ENCODE measurements at regions not wholly inside any gene's neighbourhood (a gene's known extent, or its start where the extent isn't known, plus 50 kb on each side); places are given as distances from the start of the nearest gene placed in this dataset.
"Not testable (repeated sequence)": the region's sequence is repeated elsewhere in the genome, so short reads cannot be mapped to it uniquely, and the experiment has no call there.

DNA sequence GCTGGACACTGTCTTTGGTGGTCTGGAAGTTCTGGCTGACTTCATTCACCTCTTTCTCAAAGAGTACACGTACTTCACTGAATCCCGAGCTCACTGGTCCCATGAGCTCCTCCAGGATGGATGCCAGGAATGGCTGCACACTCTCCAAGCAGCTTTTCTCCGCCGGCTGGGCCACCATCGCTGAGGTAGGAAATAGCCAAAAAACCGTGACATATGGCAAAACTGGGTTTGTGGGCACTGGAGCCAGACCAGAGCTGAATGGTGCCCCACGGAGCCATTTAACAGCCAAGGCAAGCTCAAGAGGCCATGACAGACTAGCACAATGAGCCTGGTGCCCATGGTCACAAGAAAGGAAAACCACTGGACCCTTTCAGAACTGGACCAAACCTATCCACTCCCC lies 64.0 kb upstream of the EDEM3 start (continued):
- no peak for TF ChIP-seq E2F6 (IDR thresholded peaks at IDR 0.05)

- H3K56ac ChIP-seq (replicated peaks; ENCODE audit: insufficient read length, low read depth, low read length); H3K4me2 ChIP-seq (ENCODE audit: insufficient read depth in 1 of 2, low read depth in 2 of 2, low read length in 2 of 2); H4K91ac ChIP-seq (replicated peaks; ENCODE audit: insufficient read length, low read length); H4K5ac ChIP-seq (ENCODE audit: insufficient read length, low read depth, low read length); H3K9ac ChIP-seq (replicated peaks in 1 of 4; ENCODE audit: extremely low read depth in 1 of 4, low read depth in 3 of 4, low read length in 3 of 4); FAIRE-seq; H4K20me1 ChIP-seq (replicated peaks in 1 of 2; ENCODE audit: control insufficient read depth in 1 of 2, insufficient read depth in 2 of 2, low read length in 2 of 2); POLR2A ChIA-PET (ENCODE audit: partially characterized antibody); H3K79me2 ChIP-seq (ENCODE audit: control insufficient read depth in 1 of 2, insufficient read depth in 2 of 2, low read length in 2 of 2); H3K4me3 ChIP-seq (ENCODE audit: extremely low read depth in 1 of 4, insufficient read depth in 2 of 4, low read depth in 3 of 4, low read length in 4 of 4); H3K23me2 ChIP-seq (ENCODE audit: low read depth, low read length); H3K18ac ChIP-seq (ENCODE audit: extremely low read depth, low read length); H2AFZ ChIP-seq (ENCODE audit: low read length); H3K4me1 ChIP-seq (replicated peaks in 1 of 4; ENCODE audit: control insufficient read depth in 3 of 4, insufficient read depth in 4 of 4, low read length in 3 of 4); H2BK15ac ChIP-seq (ENCODE audit: low read length); H4K8ac ChIP-seq (ENCODE audit: extremely low read depth, insufficient read depth, low read length); H3K23ac ChIP-seq (ENCODE audit: insufficient read length); H2BK12ac ChIP-seq (ENCODE audit: low read depth, low read length); H3K79me1 ChIP-seq (ENCODE audit: low read depth, low read length); H3K27me3 ChIP-seq (replicated peaks in 1 of 4; ENCODE audit: control insufficient read depth in 3 of 4, extremely low read depth in 1 of 4, insufficient read depth in 3 of 4, low read length in 3 of 4); H3K4ac ChIP-seq (replicated peaks; ENCODE audit: insufficient read length, low read depth, low read length); H2BK20ac ChIP-seq (ENCODE audit: low read length); H3K14ac ChIP-seq (ENCODE audit: insufficient read length); H2BK120ac ChIP-seq (replicated peaks; ENCODE audit: low read depth, low read length); H2BK5ac ChIP-seq (ENCODE audit: low read depth, low read length); DNase-seq (ENCODE audit: low read depth in 1 of 2, low spot score in 2 of 2); H2AK5ac ChIP-seq (ENCODE audit: low read depth, low read length); H3K27ac ChIP-seq (ENCODE audit: low read depth, low read length): not testable (repeated sequence)
- CTCF ChIA-PET (ENCODE audit: partially characterized antibody) = interaction anchor here (1.5 kb wide), 1 partner anchor 11 kb away, joined by 8 read pairs; no protein-coding TSS in a partner anchor
- Histone ChIP-seq H3K9me3 (ENCODE audit: insufficient read depth in 2 of 2, low read depth in 1 of 2, low read length in 1 of 2) (peaks cover 20 to 24% of the 10 kb centered on the region in 2 experiments), H3K36me3 (ENCODE audit: control insufficient read depth in 2 of 4, insufficient read depth in 4 of 4, low read length in 3 of 4) (peaks cover 0 to 44% (median 2%) of the 10 kb centered on the region in 4 experiments; a peak in 3 of 8 replicates)
- WGBS, 2 experiments (ENCODE audit: extremely low coverage in 1 of 2, insufficient coverage in 1 of 2, insufficient read length in 1 of 2, insufficient replicate concordance in 2 of 2, low coverage in 1 of 2, low lambda C conversion rate in 2 of 2, missing lambda C conversion rate in 1 of 2) = 40% methylated on average over 2 of the region's 2 CpGs; no CpG with 5 or more reads in 1 of the 2 experiments
Observed at GRCh38 chr1:184817003-184817402, 62.3 kb upstream of the EDEM3 start.
